Hippocampal formation (tissue), 2 donors: ENCODE measurements at regions not wholly inside any gene's neighbourhood (a gene's known extent, or its start where the extent isn't known, plus 50 kb on each side); places are given as distances from the start of the nearest gene placed in this dataset.

Experiments
- DNase-seq, 2 donors: peaks; one replicate each; lab custom pipeline; 2025; lab: John Stamatoyannopoulos, UW

DNA sequence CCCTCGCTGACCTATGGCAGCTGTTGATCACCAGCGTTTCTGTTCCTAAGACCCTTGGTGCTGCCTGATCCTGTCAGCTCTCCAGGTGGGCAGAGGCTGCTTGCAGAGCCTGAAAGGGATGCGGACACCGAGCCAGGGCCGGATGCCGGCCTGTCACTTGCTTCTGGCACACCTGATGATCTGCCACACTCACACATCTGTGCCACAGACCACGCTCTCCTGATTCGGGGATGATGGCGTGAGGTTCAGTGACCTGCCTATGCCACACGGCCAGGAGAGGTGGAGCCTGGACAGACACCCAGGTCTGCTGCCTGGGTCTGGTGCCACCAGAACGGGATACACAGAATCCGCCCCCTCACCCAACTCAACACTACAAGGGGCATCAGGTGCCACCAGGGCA is 129.4 kb upstream of the GLI2 start:
- DNase-seq = no peak

DNA sequence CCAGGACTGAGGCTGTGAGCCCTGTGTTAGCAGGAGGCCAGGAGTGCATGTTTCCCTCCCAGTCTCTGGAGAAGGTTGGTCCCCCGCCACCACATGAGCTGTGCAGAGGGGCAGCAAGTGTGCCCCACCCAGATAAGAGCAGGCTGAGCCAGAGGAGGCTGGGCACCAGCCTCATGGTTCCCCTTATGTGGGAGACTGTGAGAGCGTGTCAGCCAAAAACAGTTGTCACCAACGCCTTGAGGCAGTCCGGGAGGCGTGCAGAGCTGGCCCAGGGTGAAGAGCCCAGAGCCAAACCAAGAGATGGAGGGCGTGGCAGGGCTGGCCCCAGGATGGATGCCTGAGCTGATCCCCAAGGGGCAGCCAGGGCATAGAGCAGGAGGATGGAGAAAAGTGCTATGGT is 128.7 kb upstream of the GLI2 start:
- no peak for DNase-seq

DNA sequence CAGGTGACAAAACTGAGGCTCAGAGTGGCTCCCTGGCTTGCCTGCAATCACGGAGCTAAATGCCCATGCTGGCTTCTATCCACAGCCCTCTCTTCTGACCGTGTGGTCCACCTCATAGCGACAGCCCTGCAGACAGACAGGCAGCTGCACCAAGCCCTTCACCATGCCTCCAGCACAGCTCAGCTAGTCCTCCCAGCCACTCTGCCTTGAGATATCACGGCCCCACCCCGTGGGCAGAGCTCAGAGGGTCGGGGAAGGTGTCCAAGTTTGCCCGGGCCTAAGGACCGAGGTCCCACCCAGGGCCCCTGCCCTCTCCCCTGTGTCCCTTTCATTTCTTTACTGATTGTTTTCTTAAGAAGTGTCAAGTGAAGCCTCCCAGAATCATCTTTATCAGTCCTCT is 128.2 kb upstream of the GLI2 start:
- DNase-seq = no peak

DNA sequence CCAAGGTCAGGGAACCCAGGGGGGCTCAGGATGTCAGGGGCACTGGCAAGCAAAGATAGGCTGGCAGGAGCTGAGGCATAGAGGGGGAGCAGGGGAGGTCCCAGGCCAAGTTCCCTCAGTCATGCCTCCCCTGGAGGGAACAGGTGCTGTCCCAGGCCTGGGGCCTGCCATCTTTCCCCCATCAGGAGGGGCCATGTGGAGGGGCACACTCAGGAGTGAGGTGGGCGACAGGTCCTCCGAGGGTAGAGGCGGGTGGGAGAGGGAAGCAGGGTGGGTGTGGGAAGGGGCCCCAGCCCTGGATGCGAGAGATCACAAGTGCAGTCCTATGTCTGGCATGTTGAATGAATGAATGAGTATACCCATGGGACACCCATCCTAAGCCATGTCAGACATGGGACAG is 127.7 kb upstream of the GLI2 start:
- no peak for DNase-seq

DNA sequence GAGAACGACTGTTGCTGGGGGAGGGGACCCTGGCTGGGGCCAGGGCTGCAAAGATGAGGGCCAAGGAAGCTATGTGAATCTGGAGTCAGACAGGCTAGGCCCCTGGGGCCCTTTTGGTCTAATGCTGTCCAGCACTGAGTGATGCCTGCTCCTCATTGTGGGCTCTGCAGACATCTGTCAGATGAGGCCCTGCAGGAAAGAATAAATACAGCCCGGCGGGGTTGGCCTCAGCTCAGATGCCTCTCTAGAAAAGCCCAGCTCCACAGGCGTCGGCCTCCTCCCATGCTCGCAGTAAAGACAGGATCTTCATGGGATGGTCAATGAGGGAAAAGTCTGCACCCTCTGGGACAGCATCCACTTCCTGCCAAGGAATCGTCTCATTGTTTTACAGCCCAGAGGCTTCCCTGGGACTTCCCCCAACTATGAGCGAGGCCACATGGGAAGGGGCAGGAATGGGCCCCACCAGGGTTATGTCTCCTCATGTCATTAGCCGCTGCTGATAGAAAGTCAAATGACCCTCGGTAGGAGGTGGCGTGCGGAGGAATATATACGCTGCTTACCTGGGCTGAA is 125.8 kb upstream of the GLI2 start:
- DNase-seq = no peak

DNA sequence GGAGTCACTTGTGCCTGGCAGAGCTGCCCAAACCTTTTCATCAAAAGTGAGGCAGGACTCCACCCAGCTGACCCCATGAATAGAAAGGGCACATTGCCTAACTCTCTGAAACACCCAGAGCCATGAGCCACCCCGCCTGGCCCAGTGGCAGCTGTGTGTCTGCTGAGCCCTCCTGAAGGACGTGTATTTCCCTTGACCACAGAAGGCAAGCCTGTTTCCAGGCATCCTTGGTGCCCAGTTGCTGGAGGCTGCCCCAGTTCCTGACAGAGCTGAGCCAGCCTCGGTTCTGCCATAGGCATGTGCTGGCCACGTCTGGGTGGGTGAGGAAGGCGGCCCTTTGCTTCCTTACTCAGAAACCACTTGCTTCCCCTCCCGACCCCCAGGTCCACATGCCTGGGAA is 124.7 kb upstream of the GLI2 start:
- no peak for DNase-seq

DNA sequence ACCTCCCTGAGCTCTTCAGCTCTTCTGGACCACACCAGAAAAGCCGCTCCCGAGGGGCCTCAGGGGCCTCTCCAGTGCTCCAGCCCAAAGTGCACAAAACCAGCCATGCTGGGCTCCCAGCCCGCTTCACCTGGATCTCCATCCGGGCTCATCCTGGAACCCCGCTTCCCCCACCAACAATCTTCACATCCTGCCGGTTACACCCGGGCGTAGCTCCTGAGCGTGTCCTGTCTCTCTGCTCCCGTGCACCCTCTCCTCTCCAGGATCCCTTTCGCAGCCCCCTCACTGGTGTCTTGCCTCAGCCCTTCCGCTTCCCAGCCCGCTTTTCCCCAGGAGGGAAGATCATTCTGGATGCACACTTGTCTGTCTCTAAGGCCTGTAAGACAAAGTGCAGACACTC is 123.7 kb upstream of the GLI2 start:
- DNase-seq = no peak

DNA sequence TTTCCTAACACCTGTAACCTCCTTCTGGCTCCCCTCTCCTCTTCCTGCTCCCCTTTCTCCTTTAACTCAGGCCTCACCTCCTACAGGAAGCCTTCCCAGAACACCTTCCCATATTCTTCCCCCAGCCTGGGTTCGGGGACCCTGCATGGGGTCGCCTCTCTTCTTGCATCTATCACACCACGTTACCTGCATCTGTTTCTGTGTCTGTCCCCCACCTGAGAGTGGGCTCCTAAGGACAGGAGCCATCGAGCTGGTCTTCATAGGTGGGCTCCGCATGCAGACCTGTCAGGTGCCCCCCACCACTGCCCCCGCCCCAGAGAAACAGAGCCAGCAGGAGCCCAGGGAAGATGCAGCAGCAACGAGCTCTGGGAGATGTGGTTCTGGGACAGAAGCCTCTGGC is 123.2 kb upstream of the GLI2 start:
- DNase-seq = no peak

DNA sequence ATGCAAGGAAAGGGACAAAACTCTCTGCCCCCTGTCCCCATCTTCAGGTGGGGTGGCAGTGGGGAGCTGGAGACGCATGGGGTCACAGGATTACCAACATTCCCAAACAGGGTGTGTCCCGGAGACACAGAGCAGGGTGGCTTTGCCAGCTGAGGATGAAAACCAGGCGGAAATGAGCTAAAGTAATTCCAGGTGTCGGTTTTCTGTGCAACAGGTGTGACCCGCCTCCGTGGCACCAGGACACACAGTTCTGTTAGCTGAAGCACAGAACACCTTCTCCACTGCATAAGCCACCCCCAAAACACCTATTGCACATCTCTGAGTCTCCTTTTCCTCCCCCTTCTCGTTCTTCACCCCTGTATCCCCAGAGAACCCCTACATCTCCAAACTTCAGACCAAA is 122.7 kb upstream of the GLI2 start:
- no peak for DNase-seq

DNA sequence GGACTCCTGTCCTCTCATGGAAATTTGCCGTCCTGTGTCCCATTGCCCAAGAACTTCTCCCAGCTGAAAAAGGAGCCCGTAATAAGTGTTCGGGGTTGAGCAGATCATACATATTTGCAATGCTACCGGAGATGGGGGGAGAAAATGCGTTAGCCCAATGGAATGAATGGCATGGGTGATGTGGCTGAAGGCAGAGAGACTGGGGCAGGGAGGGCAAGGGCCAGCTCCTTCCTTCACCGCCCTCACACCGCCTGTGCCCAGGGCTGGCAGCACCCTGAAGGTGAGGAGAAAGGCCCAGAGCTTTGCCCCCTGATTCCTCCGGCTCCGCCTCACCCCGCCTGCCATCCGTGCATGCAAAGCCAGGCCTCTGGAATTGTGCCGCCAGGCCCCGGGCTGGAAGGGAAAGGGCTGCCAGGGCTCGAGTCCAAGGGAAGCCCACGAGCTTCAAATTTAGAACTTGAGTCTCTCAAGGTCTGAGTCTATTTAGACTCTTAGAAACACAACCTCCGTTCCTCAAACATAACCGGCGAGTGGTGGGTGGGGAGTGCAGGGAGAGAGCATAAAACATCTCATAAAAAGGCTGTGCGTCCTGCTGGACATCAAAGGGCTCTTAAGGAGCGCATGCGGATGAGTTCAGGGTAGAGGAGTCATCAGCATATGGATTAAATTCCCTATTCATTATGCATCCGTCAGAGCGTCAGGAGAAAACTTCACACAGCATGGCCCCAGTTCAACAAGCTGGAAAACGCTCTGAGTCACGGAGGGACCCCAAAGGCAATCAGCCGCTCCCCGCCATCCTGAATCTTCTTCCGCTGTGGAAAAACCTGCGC is 121.7 kb upstream of the GLI2 start:
- DNase-seq = no peak

DNA sequence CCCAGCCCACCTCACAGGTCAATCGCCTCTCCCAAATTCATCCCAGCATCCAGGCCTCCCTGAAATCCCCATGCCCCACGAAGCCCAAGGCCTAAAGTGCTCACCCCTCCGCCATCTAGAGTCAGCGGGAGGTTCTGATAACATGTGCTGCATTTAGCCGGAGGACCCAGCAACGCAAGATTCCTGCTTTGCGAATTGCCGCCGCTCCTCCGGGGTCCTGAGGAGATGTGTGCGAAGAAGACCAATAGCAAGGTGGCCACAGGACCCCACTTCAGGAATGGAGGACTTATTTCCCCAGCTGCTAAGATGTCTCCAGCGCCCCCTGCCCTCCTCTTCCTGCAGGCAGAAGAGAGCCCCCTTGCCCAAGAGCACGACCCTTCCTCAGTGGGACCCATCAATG is 120.8 kb upstream of the GLI2 start:
- DNase-seq = no peak

DNA sequence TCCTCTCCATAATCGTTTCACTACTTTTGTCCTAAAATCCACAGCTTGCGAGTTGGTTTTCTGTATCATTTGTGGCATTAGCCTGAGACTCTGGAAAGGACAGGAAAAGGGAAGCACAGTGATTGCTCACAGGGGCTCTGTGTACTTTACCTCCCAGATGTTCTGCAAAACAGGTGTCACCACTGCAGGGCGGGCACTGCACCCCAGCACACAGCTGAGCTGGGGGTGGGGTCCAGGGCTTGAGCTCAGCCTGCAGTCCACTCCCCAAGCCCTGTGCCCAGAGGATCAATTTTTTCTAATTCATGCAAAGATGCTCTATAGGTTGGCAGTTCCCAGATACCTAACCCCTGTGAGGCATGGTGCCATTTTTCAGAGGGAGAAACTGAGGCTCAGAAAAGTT is 119.4 kb upstream of the GLI2 start:
- DNase-seq = no peak

DNA sequence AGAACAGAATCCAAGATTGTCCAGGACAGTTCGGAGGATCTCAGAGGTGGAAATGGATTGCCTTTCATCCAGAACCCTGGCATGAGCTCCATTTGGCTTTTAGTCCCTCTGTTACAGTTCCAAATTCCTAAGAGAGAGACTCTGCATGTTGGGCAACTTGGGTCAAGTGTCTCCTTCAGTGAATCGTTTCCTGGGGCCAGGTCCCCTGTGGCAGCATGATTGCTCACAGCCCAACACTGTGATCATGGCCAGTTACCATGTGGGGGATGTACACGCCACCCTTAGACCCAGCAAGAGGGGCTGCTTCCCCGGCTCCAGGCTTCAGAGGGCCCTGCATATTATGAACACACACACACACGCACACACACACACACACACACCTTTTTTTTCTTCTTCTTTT is 118.6 kb upstream of the GLI2 start:
- no peak for DNase-seq

DNA sequence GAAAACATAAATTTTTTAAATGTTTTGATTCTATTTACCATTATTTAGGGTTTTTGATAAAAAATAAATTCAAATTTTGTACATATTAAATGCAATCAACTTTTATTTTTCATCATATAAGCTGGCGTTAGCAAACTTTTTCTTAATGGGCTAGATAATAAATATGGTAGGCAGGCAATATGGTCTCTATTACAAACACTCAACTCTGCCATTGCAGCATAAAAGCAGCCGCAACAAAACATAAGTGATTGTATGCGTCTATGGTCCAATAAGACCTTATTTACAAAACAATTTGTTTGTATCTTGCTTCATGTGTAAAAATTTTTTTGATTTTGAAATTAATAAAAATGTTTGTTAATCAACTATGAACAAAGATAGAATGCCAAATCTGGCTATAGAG is 116.8 kb upstream of the GLI2 start:
- no peak for DNase-seq

DNA sequence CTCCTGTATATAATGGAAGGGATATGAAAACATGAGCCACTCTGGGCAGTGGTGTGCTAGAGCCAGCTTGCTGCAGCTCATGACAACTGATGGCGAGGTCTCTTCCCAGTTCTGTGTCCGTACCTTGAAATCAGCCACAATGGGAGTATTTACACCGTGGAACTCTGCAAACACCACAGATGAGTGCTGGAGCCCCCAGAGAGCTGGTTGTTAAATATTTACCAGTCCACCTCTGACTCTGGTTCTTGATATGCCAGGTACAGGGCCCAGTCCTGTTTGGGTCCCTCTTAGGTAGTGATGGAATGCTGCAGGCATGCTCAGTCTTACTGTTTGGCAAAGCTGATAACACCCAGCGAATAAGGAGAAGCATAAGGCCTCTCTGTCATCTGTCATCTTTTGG is 116.1 kb upstream of the GLI2 start:
- DNase-seq = no peak

DNA sequence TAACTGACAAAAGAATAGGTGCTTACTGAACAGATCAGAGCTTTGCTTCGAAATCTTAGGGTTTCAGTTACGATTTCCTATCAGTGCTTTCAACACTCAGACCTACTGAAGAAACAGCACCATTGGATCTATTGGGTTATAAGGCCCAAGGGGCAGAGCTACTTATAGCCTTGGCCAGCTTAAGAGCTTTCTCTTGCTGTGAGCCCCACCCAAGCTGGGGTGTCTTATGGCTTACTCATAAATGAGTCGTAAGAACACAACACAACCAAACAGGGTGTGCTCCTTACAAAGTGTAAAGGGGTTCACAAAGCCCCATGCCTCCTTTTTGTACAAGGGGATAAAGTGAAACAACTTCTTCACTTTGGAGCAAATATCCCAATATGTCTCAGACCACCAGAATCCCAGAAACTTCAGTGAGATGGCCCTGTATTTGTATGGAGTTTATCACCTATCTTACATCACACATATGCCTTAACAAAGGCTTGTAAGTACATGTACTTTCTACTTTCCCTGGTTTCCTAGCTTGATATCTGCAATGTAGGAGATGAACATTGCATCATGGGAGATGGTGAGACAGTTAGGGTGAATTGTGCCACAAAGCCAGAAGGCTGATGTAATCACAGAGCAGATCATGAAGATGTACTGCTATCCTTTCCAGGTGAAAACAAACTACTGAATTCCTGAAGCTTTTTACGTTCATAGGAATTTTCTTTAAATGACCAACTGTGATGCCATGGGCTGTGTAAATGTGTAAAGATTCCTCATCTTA is 115.5 kb upstream of the GLI2 start:
- no peak for DNase-seq

DNA sequence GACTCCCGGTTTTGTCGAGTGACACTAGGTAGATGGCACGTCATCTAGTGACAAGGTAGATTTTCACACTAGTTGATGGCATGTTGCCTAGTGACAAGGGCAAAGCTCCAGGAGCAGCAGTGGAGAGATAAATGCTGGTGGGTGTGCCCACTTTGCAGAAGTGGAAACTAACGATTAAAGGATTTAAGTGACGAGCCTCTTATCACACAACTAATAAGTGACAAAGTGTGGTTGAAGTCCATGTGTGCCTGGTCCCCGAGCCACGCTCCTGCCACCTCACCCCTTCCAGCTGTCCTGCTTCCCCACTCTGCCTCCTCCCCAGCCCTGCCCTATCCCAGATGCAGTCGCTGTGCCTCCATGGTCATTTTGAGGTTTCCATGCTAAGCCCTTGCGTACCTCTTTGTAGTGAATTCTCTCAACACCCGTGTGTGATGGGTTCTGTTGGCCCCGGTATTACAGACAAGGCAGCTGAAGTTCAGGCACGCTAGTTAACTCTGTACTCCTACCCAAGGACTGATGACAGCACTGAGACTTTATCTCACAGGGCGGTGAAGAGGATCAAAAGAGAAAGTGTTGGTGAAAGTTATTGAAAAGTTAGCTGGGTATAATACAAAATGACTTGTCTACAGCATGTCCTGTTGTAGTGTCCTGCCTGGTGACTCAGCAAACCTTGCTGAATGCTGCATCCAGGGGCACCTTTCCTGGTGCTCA is 113.4 kb upstream of the GLI2 start:
- DNase-seq = no peak

DNA sequence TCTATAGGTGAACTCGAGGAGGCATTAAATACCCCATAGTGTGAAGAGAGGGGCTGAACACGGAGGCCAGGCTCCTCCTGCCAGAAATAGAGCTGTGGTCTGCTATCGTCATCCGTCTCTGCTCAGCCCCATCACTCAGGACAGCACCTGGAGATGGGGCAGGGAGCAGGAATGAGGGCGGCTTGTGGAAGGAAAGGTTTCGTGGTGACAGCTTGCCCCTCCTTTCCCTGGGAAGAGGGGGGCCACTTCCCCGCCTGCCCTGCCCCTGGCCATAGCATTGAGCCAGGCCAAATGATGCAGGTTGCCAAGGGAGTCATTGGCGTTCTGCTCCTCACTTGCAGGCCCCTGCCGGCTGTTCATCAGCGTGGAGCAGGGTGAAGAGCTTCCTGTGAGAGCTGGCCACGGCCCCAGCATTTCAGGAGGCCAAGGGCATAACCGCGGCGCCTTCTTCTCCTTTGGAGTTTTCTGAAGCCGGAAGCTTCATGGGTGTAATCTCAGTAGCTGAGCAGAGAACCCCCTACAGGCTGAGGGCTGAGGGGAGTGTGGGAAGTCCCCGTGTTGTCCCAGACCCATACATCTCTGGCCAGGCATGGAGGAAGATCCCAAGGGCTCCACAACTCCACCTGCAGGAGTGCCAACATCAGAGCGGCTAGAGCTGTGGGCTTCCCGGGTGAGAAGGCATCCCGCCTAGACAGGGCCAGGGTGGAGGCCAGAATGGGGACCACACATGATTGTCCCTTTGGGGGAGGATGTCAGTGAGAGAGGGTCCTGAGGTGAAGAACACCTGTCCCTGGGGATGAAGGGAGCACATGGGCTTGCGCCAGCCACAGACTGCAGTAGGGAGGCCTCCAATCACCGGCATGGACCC is 112.5 kb upstream of the GLI2 start:
- no peak for DNase-seq

DNA sequence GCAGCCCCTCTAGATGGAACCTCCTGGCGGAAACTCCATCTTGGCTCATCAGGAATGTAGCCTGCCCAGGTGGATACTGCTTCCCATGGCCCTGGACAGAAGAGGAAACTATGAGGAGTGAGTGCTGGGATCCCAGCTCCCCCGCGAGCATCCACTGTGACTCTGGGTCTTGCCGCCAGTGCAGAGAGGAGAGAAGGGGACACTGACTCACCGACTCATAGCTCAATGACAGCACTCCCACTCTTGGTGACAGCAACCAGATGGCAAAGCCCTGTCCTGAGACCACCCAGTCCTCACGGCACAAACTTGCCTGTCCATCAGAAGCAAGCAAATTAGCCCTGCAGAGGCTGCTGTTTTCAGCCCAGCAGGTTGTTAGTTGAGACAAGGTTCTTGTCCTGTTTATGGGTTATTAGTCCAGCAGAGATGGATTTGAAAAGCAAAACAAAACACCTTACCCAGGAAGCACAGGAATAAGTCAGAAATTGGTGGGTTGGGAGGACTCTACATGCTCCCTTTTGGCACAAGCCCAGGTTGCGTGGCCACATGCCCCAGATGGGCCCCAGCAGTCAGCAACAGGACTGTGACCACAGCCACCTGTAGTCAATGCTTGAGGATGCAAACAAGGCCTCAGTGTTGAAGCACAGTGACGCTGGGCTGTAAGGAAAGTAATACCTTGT is 111.5 kb upstream of the GLI2 start:
- no peak for DNase-seq

DNA sequence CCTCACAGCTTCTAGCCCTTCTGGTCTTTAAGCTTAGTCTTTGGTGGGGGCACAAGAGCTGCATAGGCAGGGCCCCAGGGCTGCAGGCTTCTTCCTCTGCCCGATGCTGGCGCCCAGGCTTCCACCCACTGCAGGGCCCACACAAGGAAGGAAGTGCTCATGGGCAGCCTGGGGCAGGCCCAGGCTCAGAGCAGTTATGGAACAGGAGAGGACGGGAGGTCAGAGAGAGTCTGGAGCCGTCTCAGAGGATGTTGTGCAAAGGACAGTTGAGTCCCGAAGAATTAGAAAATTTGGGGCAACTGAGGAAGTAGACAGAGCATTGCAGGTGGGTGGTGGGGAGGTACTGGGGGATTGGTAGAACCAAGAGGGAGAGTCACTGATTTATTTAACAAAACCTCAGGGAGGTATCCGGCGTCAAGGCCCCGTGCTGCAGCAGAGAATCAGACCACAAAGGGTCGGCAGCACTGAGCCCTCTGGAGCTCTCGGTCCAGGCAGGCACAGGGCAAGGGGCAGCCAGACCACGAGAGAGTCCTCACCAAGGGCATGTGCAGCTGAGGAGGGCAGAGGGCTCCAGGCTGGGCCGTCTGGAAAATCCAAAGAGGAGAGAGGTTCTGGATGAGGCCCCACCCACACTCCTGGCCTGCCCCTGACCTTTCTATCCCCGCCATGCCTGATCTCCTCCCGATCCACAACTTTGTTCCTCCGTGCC is 110.8 kb upstream of the GLI2 start:
- DNase-seq = no peak
